GM12873 (cell line): ENCODE measurements at regions not wholly inside any gene's neighbourhood (a gene's known extent, or its start where the extent isn't known, plus 50 kb on each side); places are given as distances from the start of the nearest gene placed in this dataset.

Experiments
- CTCF ChIP-seq: IDR thresholded peaks from 2 replicates; pipeline ENCODE4 v1.5.1; 2012; ENCODE audit warnings: low read depth, mild to moderate bottlenecking, moderate library complexity, low read length, control low read depth; ENCODE audit not compliant: insufficient read depth; ENCODE audit errors: missing control alignments

- TF ChIP-seq CTCF = no peak
These were observed 283.9 kb upstream of the CTNNB1 start for GRCh38 chr3:40915346-40915865.

GRCh38 chr3:40920041-40920440 lies 279.3 kb upstream of the CTNNB1 start:
- TF ChIP-seq CTCF = no peak

DNA sequence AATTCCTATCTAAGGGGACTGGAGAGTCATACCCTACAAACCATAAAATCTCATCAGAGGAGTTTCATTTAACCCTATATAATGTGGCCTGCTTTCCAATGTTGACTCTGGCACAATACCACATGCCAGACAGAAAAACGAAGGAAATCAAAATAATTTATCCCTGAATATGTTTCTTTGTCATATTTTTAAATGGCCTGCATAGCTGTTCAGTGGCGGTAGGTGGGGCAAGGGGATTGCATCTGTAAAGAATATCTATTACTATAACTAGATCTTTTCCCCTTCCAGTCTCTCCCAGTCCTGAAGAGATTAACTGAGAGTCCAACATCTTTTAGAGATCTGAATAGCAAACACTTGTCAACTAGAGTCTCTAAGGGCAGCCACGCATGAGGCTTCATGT lies 278.1 kb upstream of the CTNNB1 start:
- no peak for TF ChIP-seq CTCF

- TF ChIP-seq CTCF = no peak
These were observed 276.2 kb upstream of the CTNNB1 start for GRCh38 chr3:40923143-40923542.

DNA sequence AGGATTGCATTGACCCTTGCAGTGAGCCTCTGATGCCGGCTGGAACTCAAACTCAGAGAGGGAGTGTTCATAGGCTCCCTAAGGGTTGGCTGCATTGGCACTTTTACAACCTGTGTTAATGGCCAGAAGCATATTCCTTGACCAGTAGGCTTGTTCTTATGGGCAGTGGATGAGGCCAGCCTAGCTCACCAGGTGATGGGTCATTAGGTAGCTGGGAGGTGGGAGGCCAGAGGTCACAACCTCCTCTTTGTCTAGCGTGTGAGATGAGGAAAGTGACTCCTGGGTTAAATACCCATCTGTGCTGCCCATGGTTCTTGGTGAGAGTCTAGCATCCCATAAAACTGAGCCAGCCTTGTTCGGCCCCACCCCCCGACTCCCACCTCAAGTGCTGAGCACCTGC lies 275.7 kb upstream of the CTNNB1 start:
- no peak for TF ChIP-seq CTCF

- TF ChIP-seq CTCF = no peak
These were observed 274.7 kb upstream of the CTNNB1 start for GRCh38 chr3:40924559-40925141.

- no peak for TF ChIP-seq CTCF
These were observed 274.1 kb upstream of the CTNNB1 start for GRCh38 chr3:40925231-40925630.
